ENCODE measurements at regions not wholly inside any gene's neighbourhood (a gene's known extent, or its start where the extent isn't known, plus 50 kb on each side); places are given as distances from the start of the nearest gene placed in this dataset.

- TF ChIP-seq CTCF (IDR thresholded peaks at IDR 0.05) (no peak), POLR2A (IDR thresholded peaks at IDR 0.05) (no peak), POLR2AphosphoS5 (IDR thresholded peaks at IDR 0.05; ENCODE audit: insufficient read depth in 1 of 2, low read depth in 1 of 2) (no peak)
These were observed 366.4 kb upstream of the FSIP2 start for GRCh38 chr2:185372188-185372587.

Data from vagina (tissue), 2 donors.